ENCODE measurements at regions not wholly inside any gene's neighbourhood (a gene's known extent, or its start where the extent isn't known, plus 50 kb on each side); places are given as distances from the start of the nearest gene placed in this dataset.

GRCh38 chr3:104273046-104273649, 1093.6 kb upstream of the ALCAM start:
- no TSS peak for BruUV-seq (replicated peaks)
- DNase-seq (ENCODE audit: unreplicated experiment): peak; percentile 40
- Mint-ChIP-seq H3K27ac (ENCODE audit: low read depth, unreplicated experiment) (no peak overlapping the region), H3K27me3 (ENCODE audit: insufficient read depth, unreplicated experiment) (no peaks in the 10 kb centered on the region), H3K36me3 (ENCODE audit: insufficient read depth, unreplicated experiment) (no peaks in the 10 kb centered on the region), H3K4me1 (ENCODE audit: insufficient read depth, unreplicated experiment) (no peaks in the 10 kb centered on the region), H3K4me3 (ENCODE audit: unreplicated experiment) (no peak overlapping the region), H3K9me3 (ENCODE audit: unreplicated experiment) (no peaks in the 10 kb centered on the region)
- CTCF ChIA-PET: interaction anchor here (0.6 to 2.0 kb wide), 17 partner anchors 9 to 1599 kb away, joined by 3 to 10 read pairs (median 4); partner anchors contain the start of gene ALCAM
- intact Hi-C loops (cut with micrococcal nuclease): loop anchor here (1.0 to 10.0 kb wide), 4 partner anchors 187 to 1093 kb away; partner anchors contain the start of gene ALCAM
- peak; percentile 50 for TF ChIP-seq CTCF (IDR thresholded peaks at IDR 0.05; ENCODE audit: unreplicated experiment)
- POLR2A ChIA-PET: no interaction called here

DNA sequence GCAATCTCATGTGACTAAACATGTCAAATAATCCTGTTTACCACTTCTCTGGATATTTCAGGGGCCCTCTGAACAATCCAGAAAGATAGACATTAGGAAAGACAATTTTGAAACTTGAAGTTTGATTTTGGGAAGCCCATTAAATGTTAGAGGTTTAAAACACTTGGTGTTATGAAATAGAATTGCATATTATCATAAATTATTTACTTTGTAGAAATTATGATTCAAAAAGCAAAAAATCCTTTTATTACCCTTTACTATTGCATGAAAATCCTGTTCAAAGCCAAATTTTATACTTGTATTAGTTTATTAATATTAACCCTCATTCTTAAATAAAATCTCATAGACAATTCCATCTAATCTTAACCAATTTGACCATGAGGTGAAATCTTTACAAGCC, 1091.5 kb upstream of the ALCAM start:
- ChIA-PET CTCF (interaction anchor here (1.2 kb wide), 1 partner anchor 48 kb away, joined by 3 read pairs; no protein-coding TSS in a partner anchor), POLR2A (no interaction called here)
- peaks cover 7% of the 10 kb centered on the region for H3K4me1 Mint-ChIP-seq (ENCODE audit: insufficient read depth, unreplicated experiment)
- no peak for TF ChIP-seq CTCF (IDR thresholded peaks at IDR 0.05; ENCODE audit: unreplicated experiment)
- no peaks in the 10 kb centered on the region for H3K27me3 Mint-ChIP-seq (ENCODE audit: insufficient read depth, unreplicated experiment)
- peaks cover 7% of the 10 kb centered on the region for H3K9me3 Mint-ChIP-seq (ENCODE audit: unreplicated experiment)
- BruUV-seq (replicated peaks): no TSS peak
- no peak for DNase-seq (ENCODE audit: unreplicated experiment)
- H3K4me3 Mint-ChIP-seq (ENCODE audit: unreplicated experiment): no peak overlapping the region
- intact Hi-C loops (cut with micrococcal nuclease): loop anchor here (10.0 kb wide), 1 partner anchor 320 kb away; no protein-coding TSS in a partner anchor
- no peaks in the 10 kb centered on the region for H3K36me3 Mint-ChIP-seq (ENCODE audit: insufficient read depth, unreplicated experiment)
- H3K27ac Mint-ChIP-seq (ENCODE audit: low read depth, unreplicated experiment): no peak overlapping the region

DNA sequence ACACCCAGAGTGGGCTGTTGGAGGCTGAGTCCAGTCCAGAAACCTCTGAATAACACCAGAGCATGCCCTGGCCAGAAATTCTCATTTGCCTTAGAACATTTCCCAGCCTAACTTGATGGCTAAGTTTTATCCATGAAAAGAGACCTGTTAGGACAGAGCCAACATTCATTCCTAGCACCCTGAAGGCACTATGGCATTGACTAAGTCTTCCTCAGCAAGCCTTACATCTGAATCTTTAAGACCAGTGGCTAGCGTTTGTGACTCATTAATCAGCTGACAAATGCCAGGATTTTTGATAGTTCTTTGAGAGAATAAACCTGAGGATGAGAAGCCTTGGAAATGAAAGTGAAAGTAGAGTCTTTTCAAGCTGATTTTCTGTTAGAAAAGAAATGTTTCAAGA, 1087.1 kb upstream of the ALCAM start:
- ChIA-PET CTCF (interaction anchor here (0.5 to 0.7 kb wide), 4 partner anchors 10 to 1090 kb away, joined by 3 read pairs; no protein-coding TSS in a partner anchor), POLR2A (interaction anchor here (1.1 to 1.6 kb wide), 3 partner anchors 9 to 1089 kb away, joined by 3 to 8 read pairs (median 4); no protein-coding TSS in a partner anchor)
- H3K4me3 Mint-ChIP-seq (ENCODE audit: unreplicated experiment): peak overlapping the region; percentile 65
- no TSS peak for BruUV-seq (replicated peaks)
- DNase-seq (ENCODE audit: unreplicated experiment): peak; percentile 41
- intact Hi-C loops (cut with micrococcal nuclease): loop anchor here (10.0 kb wide), 1 partner anchor 315 kb away; no protein-coding TSS in a partner anchor
- peaks cover 7% of the 10 kb centered on the region for H3K4me1 Mint-ChIP-seq (ENCODE audit: insufficient read depth, unreplicated experiment)
- no peaks in the 10 kb centered on the region for H3K36me3 Mint-ChIP-seq (ENCODE audit: insufficient read depth, unreplicated experiment)
- H3K27ac Mint-ChIP-seq (ENCODE audit: low read depth, unreplicated experiment): peak overlapping the region; percentile 59
- no peaks in the 10 kb centered on the region for H3K27me3 Mint-ChIP-seq (ENCODE audit: insufficient read depth, unreplicated experiment)
- no peak for TF ChIP-seq CTCF (IDR thresholded peaks at IDR 0.05; ENCODE audit: unreplicated experiment)
- peaks cover 11% of the 10 kb centered on the region for H3K9me3 Mint-ChIP-seq (ENCODE audit: unreplicated experiment)

GRCh38 chr3:104281713-104282112, 1085.0 kb upstream of the ALCAM start:
- no peak overlapping the region for H3K27ac Mint-ChIP-seq (ENCODE audit: low read depth, unreplicated experiment)
- ChIA-PET CTCF (interaction anchor here (0.6 to 1.4 kb wide), 3 partner anchors 9 to 180 kb away, joined by 4 to 6 read pairs (median 5); no protein-coding TSS in a partner anchor), POLR2A (no interaction called here)
- TF ChIP-seq CTCF (IDR thresholded peaks at IDR 0.05; ENCODE audit: unreplicated experiment): no peak
- intact Hi-C loops (cut with micrococcal nuclease): no loop called here
- H3K27me3 Mint-ChIP-seq (ENCODE audit: insufficient read depth, unreplicated experiment): no peaks in the 10 kb centered on the region
- peaks cover 7% of the 10 kb centered on the region for H3K4me1 Mint-ChIP-seq (ENCODE audit: insufficient read depth, unreplicated experiment)
- H3K4me3 Mint-ChIP-seq (ENCODE audit: unreplicated experiment): no peak overlapping the region
- BruUV-seq (replicated peaks): no TSS peak
- H3K36me3 Mint-ChIP-seq (ENCODE audit: insufficient read depth, unreplicated experiment): no peaks in the 10 kb centered on the region
- no peak for DNase-seq (ENCODE audit: unreplicated experiment)
- H3K9me3 Mint-ChIP-seq (ENCODE audit: unreplicated experiment): peaks cover 13% of the 10 kb centered on the region
